ENCODE measurements at regions not wholly inside any gene's neighbourhood (a gene's known extent, or its start where the extent isn't known, plus 50 kb on each side); places are given as distances from the start of the nearest gene placed in this dataset.

DNA sequence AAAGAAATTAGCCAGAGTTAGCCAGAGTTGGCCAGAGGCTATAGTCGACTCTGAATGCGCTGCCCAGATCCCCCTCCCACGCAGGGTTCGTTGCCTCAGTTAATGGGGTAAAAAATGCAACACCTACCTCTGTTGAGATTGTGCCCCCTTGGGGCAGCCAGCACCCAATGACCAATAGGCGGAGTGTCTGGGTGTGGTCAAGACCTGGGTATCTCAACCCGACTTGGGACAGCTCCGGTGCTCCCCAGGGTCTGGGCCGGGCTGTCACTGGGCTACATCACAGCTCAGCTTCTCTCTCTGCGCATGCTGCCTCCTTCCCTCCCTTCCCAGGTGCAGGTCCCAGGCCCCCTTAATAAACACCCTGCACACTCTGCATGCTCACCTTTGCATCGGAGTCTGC is 59.6 kb upstream of the GCSH start:
- dilution Hi-C loops (cut with MboI; ENCODE audit: extremely low pct_ligation_motif_present, low sequenced_read_pairs) = no loop called here
- FAIRE-seq (no peak), DNase-seq (ENCODE audit: low read depth, low spot score) (no peak)
- peaks cover 8% of the 10 kb centered on the region for H3K27me3 ChIP-seq (ENCODE audit: control insufficient read depth, extremely low read depth, insufficient read depth, low read length)
- no peak overlapping the region for H3K9ac ChIP-seq (ENCODE audit: control insufficient read depth, extremely low read depth, insufficient read depth, low read length)
- TF ChIP-seq, protein P1, sequence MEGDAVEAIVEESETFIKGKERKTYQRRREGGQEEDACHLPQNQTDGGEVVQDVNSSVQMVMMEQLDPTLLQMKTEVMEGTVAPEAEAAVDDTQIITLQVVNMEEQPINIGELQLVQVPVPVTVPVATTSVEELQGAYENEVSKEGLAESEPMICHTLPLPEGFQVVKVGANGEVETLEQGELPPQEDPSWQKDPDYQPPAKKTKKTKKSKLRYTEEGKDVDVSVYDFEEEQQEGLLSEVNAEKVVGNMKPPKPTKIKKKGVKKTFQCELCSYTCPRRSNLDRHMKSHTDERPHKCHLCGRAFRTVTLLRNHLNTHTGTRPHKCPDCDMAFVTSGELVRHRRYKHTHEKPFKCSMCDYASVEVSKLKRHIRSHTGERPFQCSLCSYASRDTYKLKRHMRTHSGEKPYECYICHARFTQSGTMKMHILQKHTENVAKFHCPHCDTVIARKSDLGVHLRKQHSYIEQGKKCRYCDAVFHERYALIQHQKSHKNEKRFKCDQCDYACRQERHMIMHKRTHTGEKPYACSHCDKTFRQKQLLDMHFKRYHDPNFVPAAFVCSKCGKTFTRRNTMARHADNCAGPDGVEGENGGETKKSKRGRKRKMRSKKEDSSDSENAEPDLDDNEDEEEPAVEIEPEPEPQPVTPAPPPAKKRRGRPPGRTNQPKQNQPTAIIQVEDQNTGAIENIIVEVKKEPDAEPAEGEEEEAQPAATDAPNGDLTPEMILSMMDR (optimal IDR thresholded peaks at IDR 0.05 in 1 of 3, IDR thresholded peaks at IDR 0.05 in 1 of 3, conservative IDR thresholded peaks at IDR 0.05 in 1 of 3; ENCODE audit: extremely low read depth in 1 of 3, insufficient read depth in 2 of 3, low read length in 3 of 3) = no peak
- no peak for TF ChIP-seq EZH2 (IDR thresholded peaks at IDR 0.05; ENCODE audit: low read length)
- no peaks in the 10 kb centered on the region for H3K9me3 ChIP-seq (ENCODE audit: control insufficient read depth, low read depth, low read length)
- no peak overlapping the region for H3K4me2 ChIP-seq (ENCODE audit: control insufficient read depth, extremely low read depth, insufficient read depth, low read depth, low read length)
- no peak overlapping the region for H2AFZ ChIP-seq (ENCODE audit: control insufficient read depth, low read length)
- H3K9me1 ChIP-seq (ENCODE audit: control insufficient read depth, extremely low read depth, insufficient read depth, low read length) = no peaks in the 10 kb centered on the region
- H3K4me1 ChIP-seq (ENCODE audit: control insufficient read depth, extremely low read depth, insufficient read depth, low read length) = no peaks in the 10 kb centered on the region
- H3K27ac ChIP-seq (ENCODE audit: control insufficient read depth, insufficient read depth, low read length) = no peak overlapping the region
- H3K79me2 ChIP-seq (ENCODE audit: control insufficient read depth, insufficient read depth, low read length) = no peaks in the 10 kb centered on the region
- no peaks in the 10 kb centered on the region for H3K36me3 ChIP-seq (ENCODE audit: control insufficient read depth in 2 of 2, extremely low read depth in 1 of 2, insufficient read depth in 2 of 2, low read length in 2 of 2)
- no peaks in the 10 kb centered on the region for H4K20me1 ChIP-seq (ENCODE audit: control insufficient read depth, extremely low read depth, insufficient read depth, low read length)
- H3K4me3 ChIP-seq (ENCODE audit: control insufficient read depth in 2 of 3, extremely low read depth in 1 of 3, insufficient read depth in 2 of 3, low read depth in 1 of 3, low read length in 3 of 3) = no peak overlapping the region

DNA sequence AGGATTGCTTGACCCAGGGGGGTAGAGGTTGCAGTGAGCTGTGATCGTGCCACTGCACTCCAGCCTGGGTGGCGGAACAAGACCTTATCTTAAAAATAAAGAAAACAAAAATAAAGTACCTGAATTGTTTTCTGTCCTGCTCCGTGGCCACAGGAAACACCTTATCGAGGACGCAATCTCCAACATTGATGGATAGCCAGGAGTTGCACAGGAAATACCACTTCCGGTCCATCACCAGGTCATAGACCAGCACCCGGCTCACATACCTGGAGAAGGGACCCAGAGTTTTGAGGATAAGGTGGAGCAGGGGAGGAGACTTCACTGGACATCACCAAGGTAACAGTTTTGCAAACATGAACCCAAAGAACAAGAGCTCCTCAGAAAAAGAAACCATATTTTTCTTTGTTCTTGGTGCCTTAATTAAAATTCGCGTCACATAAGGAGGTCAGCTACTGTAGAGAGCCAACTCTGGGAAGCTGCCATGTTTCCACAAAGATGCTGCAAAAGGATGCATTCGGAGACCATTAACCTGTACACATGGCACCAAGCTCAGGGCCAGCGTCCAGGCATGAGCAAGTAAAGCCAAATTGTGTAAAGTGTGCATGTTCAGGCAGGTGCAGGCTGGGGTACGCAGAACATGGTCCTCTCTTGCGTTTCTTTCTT is 55.6 kb upstream of the GCSH start:
- FAIRE-seq (no peak), DNase-seq (ENCODE audit: low read depth, low spot score) (no peak)
- TF ChIP-seq, protein P1 (optimal IDR thresholded peaks at IDR 0.05 in 1 of 3, IDR thresholded peaks at IDR 0.05 in 1 of 3, conservative IDR thresholded peaks at IDR 0.05 in 1 of 3; ENCODE audit: extremely low read depth in 1 of 3, insufficient read depth in 2 of 3, low read length in 3 of 3) = no peak
- TF ChIP-seq EZH2 (IDR thresholded peaks at IDR 0.05; ENCODE audit: low read length) = no peak
- dilution Hi-C loops (cut with MboI; ENCODE audit: extremely low pct_ligation_motif_present, low sequenced_read_pairs) = no loop called here
- Histone ChIP-seq H2AFZ (ENCODE audit: control insufficient read depth, low read length) (no peak overlapping the region), H3K27ac (ENCODE audit: control insufficient read depth, insufficient read depth, low read length) (no peak overlapping the region), H3K9me3 (ENCODE audit: control insufficient read depth, low read depth, low read length) (no peaks in the 10 kb centered on the region), H3K4me2 (ENCODE audit: control insufficient read depth, extremely low read depth, insufficient read depth, low read depth, low read length) (no peak overlapping the region), H3K9ac (ENCODE audit: control insufficient read depth, extremely low read depth, insufficient read depth, low read length) (no peak overlapping the region), H4K20me1 (ENCODE audit: control insufficient read depth, extremely low read depth, insufficient read depth, low read length) (no peaks in the 10 kb centered on the region), H3K36me3 (ENCODE audit: control insufficient read depth in 2 of 2, extremely low read depth in 1 of 2, insufficient read depth in 2 of 2, low read length in 2 of 2) (no peaks in the 10 kb centered on the region), H3K27me3 (ENCODE audit: control insufficient read depth, extremely low read depth, insufficient read depth, low read length) (peaks cover 4% of the 10 kb centered on the region), H3K4me1 (ENCODE audit: control insufficient read depth, extremely low read depth, insufficient read depth, low read length) (no peaks in the 10 kb centered on the region), H3K9me1 (ENCODE audit: control insufficient read depth, extremely low read depth, insufficient read depth, low read length) (no peaks in the 10 kb centered on the region), H3K79me2 (ENCODE audit: control insufficient read depth, insufficient read depth, low read length) (no peaks in the 10 kb centered on the region), H3K4me3 (ENCODE audit: control insufficient read depth in 2 of 3, extremely low read depth in 1 of 3, insufficient read depth in 2 of 3, low read depth in 1 of 3, low read length in 3 of 3) (no peak overlapping the region)
